Pancreas (tissue), 10 donors: ENCODE measurements at regions not wholly inside any gene's neighbourhood (a gene's known extent, or its start where the extent isn't known, plus 50 kb on each side); places are given as distances from the start of the nearest gene placed in this dataset.
"Not testable (repeated sequence)": the region's sequence is repeated elsewhere in the genome, so short reads cannot be mapped to it uniquely, and the experiment has no call there.

Experiments used
- ATAC-seq, 4 donors: fragments of 200-7000 bp; cut with Tn5 transposase; one replicate each; pipeline versions ENCODE4 v1.8.0 to v1.9.1; 2020; ENCODE audit warnings: mild to moderate bottlenecking in 4 of 4, moderate library complexity in 4 of 4
- DNase-seq, 6 donors: peaks; one replicate each; pipeline ENCODE4 v3.0.0-alpha.2; 2020
- FAIRE-seq: peaks from 2 replicates; lab custom pipeline; 2012; peaks lifted over from hg19 to GRCh38; lab: Jason Lieb, UNC
- H3K27ac ChIP-seq, 4 donors: fragments of 200-600 bp; sonication (generic); 1 replicate in 3 of 4; 2 replicates in 1 of 4; pipeline versions ENCODE4 v1.5.0 to v1.8.0; 2020
- H3K27me3 ChIP-seq, 4 donors: fragments of 200-600 bp; one replicate each; pipeline ENCODE4 v1.8.0; 2021
- H3K36me3 ChIP-seq, 3 donors: fragments of 200-600 bp; sonication (generic) in 1 of 3; one replicate each; pipeline versions ENCODE4 v1.5.0 to v1.8.0; 2020 to 2021
- H3K4me1 ChIP-seq, 3 donors: fragments of 200-600 bp; one replicate each; pipeline ENCODE4 v1.8.0; 2021
- H3K4me3 ChIP-seq, 4 donors: fragments of 200-600 bp; sonication (generic) in 2 of 4; one replicate each; pipeline versions ENCODE4 v1.5.0 to v1.8.0; 2020 to 2021
- H3K9me3 ChIP-seq, 4 donors: fragments of 200-600 bp; one replicate each; pipeline ENCODE4 v1.8.0; 2021
- WGBS, 2 donors: extraction: QIAGEN DNeasy Blood & Tissue Kit; methylation state at CpG; one replicate each; pipeline ENCODE4 v1.1.7; 2013; 5-methylcytosine and 5-hydroxymethylcytosine counted together
- intact Hi-C, 3 donors: fragments of 100-400 bp; cut with DNase I; formaldehyde crosslinking; loops; one replicate each; pipeline versions ENCODE4 v1.11.1 to v1.14.2; 2022
- TF ChIP-seq, protein P1 (sequence below), 4 donors: fragments of 200-600 bp; sonication (generic) in 3 of 4; IDR thresholded peaks; one replicate each; pipeline versions ENCODE4 v1.5.0 to v1.8.0; 2021; ENCODE audit warnings: antibody characterized with exemption in 4 of 4
- donor health status: healthy with polysubstance abuse.
- donor health status: DM: no; HTN: no; CAD: no; lungs with moderate emphysema.
- donor health status: DM: no; HTN: no; CAD: no.
- donor health status: control.
- donor health status: control.
- donor health status: Bipolar disorder and iron deficiency.
- donor health status: DM: yes; HTN: yes; CAD: no.
- donor health status: DM: no; HTN: no; CAD: no.
- donor health status: DM: no; HTN: no; CAD: no.
- donor health status: DM: yes; HTN: yes; CAD: no.

DNA sequence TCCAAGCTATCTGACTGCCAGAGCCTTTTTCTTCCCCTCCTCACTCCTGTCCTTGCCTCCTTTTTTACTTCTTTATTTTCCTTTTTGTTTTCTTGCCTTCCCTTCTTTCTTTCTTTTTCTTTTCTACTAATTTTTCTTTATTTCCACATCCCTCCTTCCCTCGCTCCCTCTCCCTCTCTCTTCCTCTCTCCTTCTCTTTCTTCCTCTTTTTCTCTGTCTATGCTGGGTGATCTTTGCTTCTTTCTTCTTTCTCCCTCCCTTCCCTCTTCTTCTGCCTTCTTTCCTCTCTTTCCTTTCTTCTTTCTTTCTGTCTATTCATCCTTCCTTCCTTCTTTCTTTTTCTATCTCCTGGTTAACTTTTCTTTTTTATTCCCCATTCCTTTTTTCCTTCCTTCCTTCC is 564.8 kb downstream of the NSUN3 start:
- Histone ChIP-seq H3K4me1 (no peaks in the 10 kb centered on the region), H3K9me3 (no peaks in the 10 kb centered on the region), H3K36me3 (no peaks in the 10 kb centered on the region), H3K4me3 (no peak overlapping the region), H3K27ac (no peak overlapping the region), H3K27me3 (no peaks in the 10 kb centered on the region)
- DNase-seq (no peak), FAIRE-seq (no peak), ATAC-seq (no peak)
- intact Hi-C loops, result no loop called here
- TF ChIP-seq, protein P1, sequence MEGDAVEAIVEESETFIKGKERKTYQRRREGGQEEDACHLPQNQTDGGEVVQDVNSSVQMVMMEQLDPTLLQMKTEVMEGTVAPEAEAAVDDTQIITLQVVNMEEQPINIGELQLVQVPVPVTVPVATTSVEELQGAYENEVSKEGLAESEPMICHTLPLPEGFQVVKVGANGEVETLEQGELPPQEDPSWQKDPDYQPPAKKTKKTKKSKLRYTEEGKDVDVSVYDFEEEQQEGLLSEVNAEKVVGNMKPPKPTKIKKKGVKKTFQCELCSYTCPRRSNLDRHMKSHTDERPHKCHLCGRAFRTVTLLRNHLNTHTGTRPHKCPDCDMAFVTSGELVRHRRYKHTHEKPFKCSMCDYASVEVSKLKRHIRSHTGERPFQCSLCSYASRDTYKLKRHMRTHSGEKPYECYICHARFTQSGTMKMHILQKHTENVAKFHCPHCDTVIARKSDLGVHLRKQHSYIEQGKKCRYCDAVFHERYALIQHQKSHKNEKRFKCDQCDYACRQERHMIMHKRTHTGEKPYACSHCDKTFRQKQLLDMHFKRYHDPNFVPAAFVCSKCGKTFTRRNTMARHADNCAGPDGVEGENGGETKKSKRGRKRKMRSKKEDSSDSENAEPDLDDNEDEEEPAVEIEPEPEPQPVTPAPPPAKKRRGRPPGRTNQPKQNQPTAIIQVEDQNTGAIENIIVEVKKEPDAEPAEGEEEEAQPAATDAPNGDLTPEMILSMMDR (IDR thresholded peaks at IDR 0.05), result no peak
- 95 to 100% methylated on average over 1 of the region's 1 CpG for WGBS, 2 donors

DNA sequence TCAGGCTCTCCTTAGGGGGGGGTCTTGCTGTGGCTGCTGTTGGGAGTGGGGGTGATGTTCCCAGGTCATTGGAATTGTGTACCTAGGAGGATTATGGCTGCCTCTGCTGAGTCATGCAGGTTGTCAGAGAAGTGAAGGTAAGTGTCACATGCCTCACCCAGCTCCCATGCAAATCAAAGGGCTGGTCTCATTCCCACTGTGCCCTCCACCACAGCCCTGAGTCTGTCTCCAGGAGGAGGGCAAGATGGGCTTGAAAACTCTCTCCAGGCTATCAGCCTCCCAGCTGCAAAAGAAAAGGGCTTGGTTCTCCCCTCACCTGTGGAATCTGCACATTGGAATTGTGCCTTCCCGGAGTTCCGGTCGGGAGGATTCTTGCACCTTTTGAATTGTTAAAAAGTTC is 580.5 kb downstream of the NSUN3 start:
- intact Hi-C loops, result no loop called here
- DNase-seq (no peak), ATAC-seq (no peak), FAIRE-seq (no peak)
- no peaks in the 10 kb centered on the region for H3K36me3 ChIP-seq
- no peak overlapping the region for H3K27ac ChIP-seq
- H3K27me3 ChIP-seq, result no peaks in the 10 kb centered on the region
- H3K4me3 ChIP-seq, result no peak overlapping the region
- WGBS, 2 donors, result 97 to 100% methylated on average over 3 of the region's 3 CpGs
- peaks cover 0 to 7% (median 5%) of the 10 kb centered on the region in 3 donors for H3K4me1 ChIP-seq
- TF ChIP-seq, protein P1 (IDR thresholded peaks at IDR 0.05), result no peak
- H3K9me3 ChIP-seq, result no peaks in the 10 kb centered on the region

DNA sequence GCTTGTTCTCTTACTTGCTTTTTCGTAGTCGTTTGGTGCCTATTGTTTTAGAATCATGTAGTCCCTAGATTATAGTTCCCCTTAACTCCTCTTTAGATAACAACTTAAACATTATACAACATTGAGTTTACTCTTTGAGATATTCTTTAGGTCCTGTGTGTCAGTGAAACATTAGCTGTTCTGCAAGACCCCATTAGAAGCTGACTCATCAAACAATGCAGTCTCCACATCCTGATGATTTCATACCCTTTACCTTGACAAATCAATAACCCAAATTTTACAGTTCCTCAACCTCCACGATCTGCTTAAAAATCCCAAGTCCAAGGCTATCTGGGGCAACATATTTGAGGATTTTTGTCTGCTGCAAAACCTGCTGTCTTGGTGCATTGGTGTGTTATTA is 582.9 kb downstream of the NSUN3 start:
- DNase-seq, result no peak
- TF ChIP-seq, protein P1 (IDR thresholded peaks at IDR 0.05), result no peak
- 76 to 82% methylated on average over 3 of the region's 3 CpGs for WGBS, 2 donors

DNA sequence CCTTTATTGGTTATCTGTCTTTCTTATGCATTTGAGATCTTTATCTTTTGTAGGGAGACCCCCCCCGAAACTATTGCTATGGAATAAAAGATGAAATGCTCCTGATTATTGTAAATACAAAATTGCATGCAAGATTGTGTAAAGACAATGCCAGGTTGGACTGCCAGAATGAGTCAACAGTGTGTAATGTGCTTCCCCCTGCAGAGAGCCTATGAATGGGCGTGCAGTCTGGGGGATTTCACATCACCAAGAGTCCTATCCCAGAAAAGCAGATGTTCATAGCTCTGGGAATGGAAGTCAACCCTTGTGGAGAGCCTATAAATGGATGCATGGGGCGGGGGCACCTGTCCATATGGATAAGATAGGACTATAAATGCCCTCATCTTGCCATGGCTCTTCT is 584.3 kb downstream of the NSUN3 start:
- FAIRE-seq (no peak), ATAC-seq (no peak)

More for the DNA sequence above, 582.9 kb downstream of the NSUN3 start:
- no peak for ATAC-seq
- Histone ChIP-seq H3K36me3 (no peaks in the 10 kb centered on the region), H3K9me3 (no peaks in the 10 kb centered on the region), H3K27me3 (no peaks in the 10 kb centered on the region), H3K27ac (no peak overlapping the region), H3K4me1 (peaks cover 6 to 22% (median 12%) of the 10 kb centered on the region in 3 donors), H3K4me3 (no peak overlapping the region)
- intact Hi-C loops, result no loop called here
- no peak for FAIRE-seq

DNA sequence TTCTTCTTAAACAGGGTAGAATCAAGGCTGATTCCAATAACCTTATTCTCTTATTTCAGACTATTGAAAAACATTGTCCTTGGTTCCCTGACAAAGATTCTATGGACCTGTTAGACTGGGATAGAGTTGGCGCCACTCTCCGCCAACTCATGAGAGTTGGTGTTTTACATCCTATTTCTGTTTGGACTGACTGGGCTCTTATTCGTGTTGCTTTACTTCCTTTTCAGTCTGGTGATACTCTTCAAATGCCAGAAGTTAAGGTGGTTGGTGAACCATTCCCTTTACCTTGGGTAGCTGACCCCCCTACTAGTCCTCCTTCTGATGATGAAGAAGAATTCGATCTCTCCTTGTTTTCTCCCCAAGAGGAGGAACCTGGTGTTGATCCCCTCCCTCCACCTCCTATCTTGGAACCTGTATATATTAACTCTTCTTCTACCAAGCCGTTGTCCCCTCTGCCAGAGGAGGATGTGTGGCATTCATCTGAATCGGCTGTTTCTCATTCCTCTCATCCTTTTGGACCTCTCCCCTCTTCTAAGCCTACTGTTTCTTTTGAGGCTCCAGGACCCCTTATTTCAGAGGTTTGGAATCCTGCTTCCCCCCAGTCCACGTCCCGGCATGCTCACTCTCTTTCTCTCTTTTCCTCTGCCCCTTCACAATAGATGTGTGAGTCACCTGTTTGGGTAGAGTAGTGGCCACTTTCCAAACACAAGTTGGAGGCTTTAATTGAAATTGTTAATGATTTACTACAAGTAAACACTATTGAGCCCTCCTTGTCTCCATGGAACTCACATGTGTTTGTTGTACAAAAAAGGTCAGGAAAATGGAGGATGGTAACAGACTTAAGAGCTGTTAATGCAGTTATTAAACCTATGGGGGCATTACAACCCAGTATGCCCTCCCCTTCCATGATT is 585.7 kb downstream of the NSUN3 start:
- H3K9me3 ChIP-seq, intact Hi-C loops, H3K36me3 ChIP-seq, H3K27me3 ChIP-seq: not testable (repeated sequence)
- peak overlapping the region; percentile 36 to 80 (median 65) for H3K27ac ChIP-seq
- FAIRE-seq, result peak; percentile 23
- DNase-seq, result peak in 3 of 6 donors; percentile 59 to 65 (median 63)
- peak; percentile 70 to 96 (median 91) for ATAC-seq
- H3K4me1 ChIP-seq, result peaks cover 6 to 22% (median 12%) of the 10 kb centered on the region in 3 donors
- WGBS, 2 donors, result 39 to 48% methylated on average over 8 of the region's 8 CpGs
- peak overlapping the region in 1 of 4 donors; percentile 11 for H3K4me3 ChIP-seq

More for the DNA sequence above, 584.3 kb downstream of the NSUN3 start:
- 74 to 80% methylated on average over 3 of the region's 3 CpGs for WGBS, 2 donors
- intact Hi-C loops, result no loop called here
- peaks cover 6 to 22% (median 12%) of the 10 kb centered on the region in 3 donors for H3K4me1 ChIP-seq
- no peak overlapping the region for H3K4me3 ChIP-seq
- no peak for DNase-seq
- no peaks in the 10 kb centered on the region for H3K27me3 ChIP-seq
- TF ChIP-seq, protein P1 (IDR thresholded peaks at IDR 0.05), result no peak
- no peak overlapping the region for H3K27ac ChIP-seq
- no peaks in the 10 kb centered on the region for H3K36me3 ChIP-seq
- H3K9me3 ChIP-seq, result no peaks in the 10 kb centered on the region
